GM23338 (cell line): ENCODE measurements at regions not wholly inside any gene's neighbourhood (a gene's known extent, or its start where the extent isn't known, plus 50 kb on each side); places are given as distances from the start of the nearest gene placed in this dataset.

Experiments used
- ATAC-seq: fragments of 200-7000 bp; cut with Tn5 transposase; 3 replicates; pipeline ENCODE4 v1.9.1; 2020
- DNase-seq: peaks from one replicate; pipeline ENCODE4 v3.0.0-alpha.2; 2015; ENCODE audit warnings: low spot score
- H2AFZ ChIP-seq: fragments of 200-600 bp; sonication (generic); 2 replicates; pipeline ENCODE4 v1.8.0; 2016; ENCODE audit warnings: antibody characterized with exemption, mild to moderate bottlenecking, moderate library complexity
- H3F3A ChIP-seq: fragments of 200-600 bp; sonication (generic); replicated peaks from 2 replicates; pipeline ENCODE4 v1.8.0; 2017; ENCODE audit warnings: antibody characterized with exemption, mixed run types, low read depth
- H3K27ac ChIP-seq: fragments of 200-600 bp; sonication (generic); 2 replicates; pipeline ENCODE4 v1.6.1; 2016; ENCODE audit warnings: low read depth
- H3K27me3 ChIP-seq: fragments of 200-600 bp; sonication (generic); 2 replicates; pipeline ENCODE4 v1.8.0; 2016; ENCODE audit warnings: mild to moderate bottlenecking, mixed run types, moderate library complexity; ENCODE audit not compliant: insufficient read depth
- H3K36me3 ChIP-seq: fragments of 200-600 bp; sonication (generic); 2 replicates; pipeline ENCODE4 v1.8.0; 2016; ENCODE audit warnings: mild to moderate bottlenecking; ENCODE audit not compliant: insufficient read depth
- H3K4me1 ChIP-seq: fragments of 200-600 bp; sonication (generic); 2 replicates; pipeline ENCODE4 v1.8.0; 2016; ENCODE audit warnings: mild to moderate bottlenecking, moderate library complexity; ENCODE audit not compliant: insufficient read depth
- H3K4me2 ChIP-seq: fragments of 200-600 bp; sonication (generic); 2 replicates; pipeline ENCODE4 v1.7.1; 2017; ENCODE audit warnings: mixed run types
- H3K4me3 ChIP-seq: fragments of 200-600 bp; sonication (generic); 2 replicates; pipeline ENCODE4 v1.6.1; 2016; ENCODE audit warnings: mixed run types
- H3K79me2 ChIP-seq: fragments of 200-600 bp; sonication (generic); replicated peaks from 2 replicates; pipeline ENCODE4 v1.8.0; 2017; ENCODE audit warnings: mild to moderate bottlenecking; ENCODE audit not compliant: insufficient read depth
- H3K9me2 ChIP-seq: fragments of 200-600 bp; sonication (generic); 2 replicates; pipeline ENCODE4 v1.8.0; 2017; ENCODE audit not compliant: insufficient read depth
- H4K20me1 ChIP-seq: fragments of 200-600 bp; sonication (generic); replicated peaks from 2 replicates; pipeline ENCODE4 v1.8.0; 2017; ENCODE audit warnings: mild to moderate bottlenecking; ENCODE audit not compliant: insufficient read depth
- H3K27ac Mint-ChIP-seq: 2 replicates; pipeline ENCODE4 v1.8.0; 2020; ENCODE audit warnings: inconsistent platforms, mild to moderate bottlenecking, moderate library complexity, mixed read lengths
- H3K27me3 Mint-ChIP-seq: 3 replicates; pipeline ENCODE4 v1.8.0; 2022; ENCODE audit warnings: low read depth, mild to moderate bottlenecking, moderate library complexity, mixed read lengths, inconsistent platforms; ENCODE audit not compliant: insufficient read depth, poor library complexity
- H3K36me3 Mint-ChIP-seq: 3 replicates; pipeline ENCODE4 v1.8.0; 2021; ENCODE audit warnings: low read depth, mild to moderate bottlenecking, inconsistent platforms, moderate library complexity, mixed read lengths
- H3K4me1 Mint-ChIP-seq: 3 replicates; pipeline ENCODE4 v1.8.0; 2020; ENCODE audit warnings: mild to moderate bottlenecking, inconsistent platforms, mixed read lengths
- H3K4me3 Mint-ChIP-seq: 3 replicates; pipeline ENCODE4 v1.8.0; 2021; ENCODE audit warnings: moderate library complexity, mild to moderate bottlenecking, inconsistent platforms, mixed read lengths
- H3K9me3 Mint-ChIP-seq: 3 replicates; pipeline ENCODE4 v1.8.0; 2020; ENCODE audit warnings: moderate library complexity, mild to moderate bottlenecking, inconsistent platforms, mixed read lengths
- CTCF ChIP-seq, 2 experiments: fragments of 200-600 bp in 1 of 2; sonication (generic) in 1 of 2; conservative IDR thresholded peaks; 2 replicates each; pipeline versions ENCODE4 v1.5.1 to v1.6.1; 2016 to 2017; ENCODE audit warnings: antibody characterized with exemption in 2 of 2, low read depth in 2 of 2, mild to moderate bottlenecking in 2 of 2, moderate library complexity in 1 of 2
- EZH2 ChIP-seq: fragments of 200-600 bp; sonication (generic); IDR thresholded peaks from one replicate; pipeline ENCODE4 v1.8.0; 2017; ENCODE audit warnings: antibody characterized with exemption, mild to moderate bottlenecking, low read depth; ENCODE audit not compliant: unreplicated experiment
- EZH2phosphoT487 ChIP-seq: fragments of 200-600 bp; sonication (generic); IDR thresholded peaks from one replicate; pipeline ENCODE4 v1.8.1; 2018; ENCODE audit warnings: antibody characterized with exemption; ENCODE audit not compliant: unreplicated experiment
- JUNB ChIP-seq: IDR thresholded peaks from one replicate; pipeline ENCODE4 v1.6.1; 2016; ENCODE audit warnings: antibody characterized with exemption; ENCODE audit not compliant: unreplicated experiment
- POLR2AphosphoS5 ChIP-seq: IDR thresholded peaks from 2 replicates; pipeline ENCODE4 v1.6.1; 2016; ENCODE audit warnings: antibody characterized with exemption, low read depth
- ZNF114 ChIP-seq: fragments of 250-450 bp; sonication (Bioruptor Pico); IDR thresholded peaks from 2 replicates; pipeline ENCODE4 v1.5.0; 2020; ENCODE audit warnings: mild to moderate bottlenecking, moderate library complexity
- ZNF462 ChIP-seq: fragments of 250-450 bp; sonication (Bioruptor Pico); IDR thresholded peaks from 2 replicates; pipeline ENCODE4 v1.5.0; 2020; ENCODE audit warnings: mild to moderate bottlenecking, moderate library complexity

DNA sequence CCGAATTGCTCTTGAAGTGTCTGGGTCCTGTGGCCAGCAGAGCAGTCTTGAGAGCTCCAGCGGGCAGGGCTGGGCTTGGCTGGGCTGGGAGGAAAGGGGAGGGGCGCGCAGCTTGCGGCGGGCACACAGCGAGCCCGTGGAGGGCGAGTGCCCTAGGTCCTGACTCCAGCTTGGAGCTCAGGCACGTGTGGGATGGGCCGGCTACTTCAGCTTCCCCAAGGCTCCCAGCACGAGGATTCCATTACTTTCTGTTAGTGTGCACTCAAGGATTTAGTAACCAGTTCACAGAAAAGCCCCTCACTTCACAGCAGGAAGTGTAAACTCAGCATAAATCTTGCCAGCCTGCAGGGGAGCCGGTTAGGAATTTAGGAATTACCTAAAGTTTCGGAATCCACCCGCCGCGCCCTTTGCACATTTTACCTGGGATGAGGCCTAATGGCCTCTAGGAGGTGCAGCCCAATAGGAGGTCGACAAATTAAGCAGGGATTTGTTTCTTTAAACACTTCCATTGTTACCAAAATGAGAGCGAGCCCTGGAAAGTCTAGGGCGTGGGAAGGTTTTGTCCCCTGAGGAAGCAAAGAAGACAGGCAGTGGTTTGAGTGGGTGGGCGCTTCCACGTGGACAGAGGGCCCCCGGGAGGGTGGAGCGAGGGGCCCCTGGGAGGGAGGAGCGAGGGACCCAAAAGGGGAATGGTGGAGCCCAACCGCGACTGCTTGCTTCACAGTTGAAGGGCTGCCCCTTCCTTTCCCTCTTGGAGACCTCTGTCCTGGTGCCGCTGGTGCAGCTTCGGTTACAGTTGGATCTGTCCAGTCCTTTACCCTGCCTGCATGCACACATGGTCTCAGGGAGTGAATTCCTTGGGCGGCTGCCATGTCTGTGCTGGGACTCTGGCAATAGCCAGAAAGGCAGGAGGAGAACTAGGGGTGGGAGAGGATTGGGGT lies 93.3 kb downstream of the CTAGE1 start:
- Histone ChIP-seq H4K20me1 (no peaks in the 10 kb centered on the region), H3K4me3 (peak overlapping the region; percentile 50), H3K36me3 (no peaks in the 10 kb centered on the region), H3K4me2 (peak overlapping the region; percentile 77), H3K27ac (no peak overlapping the region), H2AFZ (peak overlapping the region; percentile 80), H3K79me2 (no peaks in the 10 kb centered on the region), H3K9me2 (peaks cover 4% of the 10 kb centered on the region), H3K27me3 (peaks cover 28% of the 10 kb centered on the region), H3F3A (no peaks in the 10 kb centered on the region), H3K4me1 (peaks cover 8% of the 10 kb centered on the region; the same call in 1 of the 2 replicates)
- DNase-seq (peak; percentile 80), ATAC-seq (peak; percentile 92)
- no peaks in the 10 kb centered on the region for H3K36me3 Mint-ChIP-seq
- peaks cover 7% of the 10 kb centered on the region; the same call in 2 of the 3 replicates for H3K4me1 Mint-ChIP-seq
- H3K9me3 Mint-ChIP-seq: no peaks in the 10 kb centered on the region
- H3K27me3 Mint-ChIP-seq: peaks cover 9% of the 10 kb centered on the region
- H3K4me3 Mint-ChIP-seq: peak overlapping the region; percentile 41; the same call in 2 of the 3 replicates
- H3K27ac Mint-ChIP-seq: no peak overlapping the region
- TF ChIP-seq ZNF114 (CRISPR knock-in tag): no peak
- TF ChIP-seq EZH2: no peak
- TF ChIP-seq CTCF (conservative IDR thresholded peaks at IDR 0.05; ENCODE audit: low read depth in 2 of 2): peak; percentile 21 to 60; a peak in 3 of 4 replicates
- no peak for TF ChIP-seq EZH2phosphoT487
- no peak for TF ChIP-seq JUNB

DNA sequence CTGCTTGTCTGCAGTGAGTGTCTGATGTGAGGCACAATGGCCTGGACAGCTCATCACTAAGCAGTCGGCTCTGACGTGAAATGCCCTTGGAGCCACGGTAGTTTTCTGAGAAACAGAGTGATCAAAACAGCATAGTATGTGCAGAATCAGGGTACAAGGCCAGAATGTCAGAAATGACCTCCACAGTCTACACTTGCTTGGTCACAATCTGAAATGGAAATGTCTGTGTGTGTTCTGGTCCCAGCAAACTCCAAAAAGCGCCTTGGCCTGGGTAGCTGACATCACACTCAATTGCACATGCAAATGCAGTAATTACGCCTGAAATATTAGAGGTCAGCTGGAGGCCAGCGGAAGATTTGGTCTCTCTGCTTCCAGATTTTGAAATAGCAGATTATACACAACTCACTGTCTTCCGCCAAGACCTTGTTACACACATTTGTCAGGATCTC lies 95.4 kb downstream of the CTAGE1 start:
- H3K4me2 ChIP-seq: no peak overlapping the region
- H3K4me1 Mint-ChIP-seq: peaks cover 7% of the 10 kb centered on the region; the same call in 2 of the 3 replicates
- no peaks in the 10 kb centered on the region for H3K36me3 ChIP-seq
- peaks cover 8% of the 10 kb centered on the region; the same call in 1 of the 2 replicates for H3K4me1 ChIP-seq
- H3K27me3 Mint-ChIP-seq: peaks cover 4% of the 10 kb centered on the region
- H3K4me3 ChIP-seq: no peak overlapping the region
- ATAC-seq (no peak), DNase-seq (no peak)
- no peaks in the 10 kb centered on the region for H4K20me1 ChIP-seq
- H3K27ac Mint-ChIP-seq: no peak overlapping the region
- H3K4me3 Mint-ChIP-seq: no peak overlapping the region
- H3K79me2 ChIP-seq: no peaks in the 10 kb centered on the region
- TF ChIP-seq POLR2AphosphoS5 (no peak), CTCF (conservative IDR thresholded peaks at IDR 0.05; ENCODE audit: low read depth in 2 of 2) (no peak), ZNF462 (CRISPR knock-in tag) (no peak)
- H3K9me2 ChIP-seq: no peaks in the 10 kb centered on the region; the same call in 1 of the 2 replicates
- H3F3A ChIP-seq: no peaks in the 10 kb centered on the region
- no peak overlapping the region for H3K27ac ChIP-seq
- H3K27me3 ChIP-seq: peaks cover 14% of the 10 kb centered on the region; the same call in 1 of the 2 replicates
- no peaks in the 10 kb centered on the region for H3K9me3 Mint-ChIP-seq
- no peak overlapping the region for H2AFZ ChIP-seq
- H3K36me3 Mint-ChIP-seq: no peaks in the 10 kb centered on the region
